IMR-90 (cell line): ENCODE measurements at regions not wholly inside any gene's neighbourhood (a gene's known extent, or its start where the extent isn't known, plus 50 kb on each side); places are given as distances from the start of the nearest gene placed in this dataset.

ENCODE experiments used
- ATAC-seq: fragments of 200-7000 bp; cut with Tn5 transposase; 2 replicates; pipeline ENCODE4 v1.9.1; 2020; ENCODE audit warnings: low read depth, mild to moderate bottlenecking, moderate library complexity
- BruUV-seq: library from RNA; stranded (reverse); fragments of 400-500 nt; replicated peaks from 2 replicates; lab custom pipeline; 2021; lab: Mats Ljungman, UMichigan
- CTCF ChIA-PET: fragments of 300-600 bp; formaldehyde crosslinking; extraction: SDS; loops from one replicate; lab custom pipeline; 2021; ENCODE audit warnings: antibody characterized with exemption; lab: Yijun Ruan, JAX
- POLR2A ChIA-PET: fragments of 300-600 bp; sonication (Branson Sonifier 250); formaldehyde crosslinking; loops from one replicate; lab custom pipeline; 2022; ENCODE audit warnings: antibody characterized with exemption; ENCODE audit not compliant: unreplicated experiment; lab: Charles Lee
- DNase-seq: peaks from one replicate; pipeline ENCODE4 v3.0.0; 2013
- H2AFZ ChIP-seq: replicated peaks from 2 replicates; pipeline ENCODE3; 2013; ENCODE audit warnings: low read length, mild to moderate bottlenecking; ENCODE audit not compliant: poor library complexity
- H2AK5ac ChIP-seq: 2 replicates; pipeline ENCODE4 v1.6.1; 2013; ENCODE audit warnings: low read depth, low read length, inconsistent platforms
- H2AK9ac ChIP-seq: replicated peaks from 2 replicates; pipeline ENCODE3; 2013; ENCODE audit warnings: mild to moderate bottlenecking, low read depth, low read length, moderate library complexity; ENCODE audit not compliant: poor library complexity
- H2BK120ac ChIP-seq: 2 replicates; pipeline ENCODE4 v1.6.1; 2013; ENCODE audit warnings: low read depth, low read length, inconsistent platforms
- H2BK15ac ChIP-seq: 3 replicates; pipeline ENCODE4 v1.6.1; 2013; ENCODE audit warnings: low read depth, low read length, inconsistent platforms
- H2BK20ac ChIP-seq: 2 replicates; pipeline ENCODE4 v1.6.1; 2013; ENCODE audit warnings: low read depth, mild to moderate bottlenecking, inconsistent platforms, low read length, moderate library complexity
- H2BK5ac ChIP-seq: 2 replicates; pipeline ENCODE4 v1.6.1; 2013; ENCODE audit warnings: mild to moderate bottlenecking, low read depth, low read length, inconsistent platforms; ENCODE audit not compliant: poor library complexity, severe bottlenecking
- H3K14ac ChIP-seq: replicated peaks from 2 replicates; pipeline ENCODE4 v1.6.1; 2013; ENCODE audit warnings: low read depth, low read length, inconsistent platforms
- H3K18ac ChIP-seq: 2 replicates; pipeline ENCODE4 v1.6.1; 2013; ENCODE audit warnings: low read depth, low read length, control low read depth
- H3K23ac ChIP-seq: 2 replicates; pipeline ENCODE4 v1.6.1; 2013; ENCODE audit warnings: low read depth, low read length, inconsistent platforms
- H3K27ac ChIP-seq: 2 replicates; pipeline ENCODE4 v1.5.1; 2013; ENCODE audit warnings: mild to moderate bottlenecking, control low read depth, low read length; ENCODE audit not compliant: insufficient read depth
- H3K27me3 ChIP-seq: 2 replicates; pipeline ENCODE4 v1.6.1; 2013; ENCODE audit warnings: low read length; ENCODE audit not compliant: control insufficient read depth, insufficient read depth
- H3K36me3 ChIP-seq: 2 replicates; pipeline ENCODE4 v1.6.1; 2013; ENCODE audit warnings: low read length, mixed read lengths; ENCODE audit not compliant: control insufficient read depth, insufficient read depth
- H3K4ac ChIP-seq: 2 replicates; pipeline ENCODE4 v1.6.1; 2013; ENCODE audit warnings: low read depth, low read length, inconsistent platforms
- H3K4me1 ChIP-seq: 2 replicates; pipeline ENCODE4 v1.6.1; 2013; ENCODE audit warnings: low read length, mixed read lengths; ENCODE audit not compliant: control insufficient read depth, insufficient read depth
- H3K4me2 ChIP-seq: 2 replicates; pipeline ENCODE4 v1.6.1; 2013; ENCODE audit warnings: low read depth, mild to moderate bottlenecking, control low read depth, low read length, moderate library complexity
- H3K4me3 ChIP-seq: 2 replicates; pipeline ENCODE4 v1.5.1; 2013; ENCODE audit warnings: low read depth, mild to moderate bottlenecking, control low read depth, low read length, moderate library complexity; ENCODE audit not compliant: insufficient read depth
- H3K56ac ChIP-seq: 2 replicates; pipeline ENCODE4 v1.6.1; 2013; ENCODE audit warnings: low read length, inconsistent platforms; ENCODE audit not compliant: insufficient read depth; ENCODE audit errors: extremely low read depth
- H3K79me1 ChIP-seq, 2 experiments: 2 replicates each; pipeline ENCODE4 v1.6.1; 2013; ENCODE audit warnings: low read length in 2 of 2, inconsistent platforms in 1 of 2, low read depth in 1 of 2
- H3K9ac ChIP-seq: 2 replicates; pipeline ENCODE4 v1.6.1; 2013; ENCODE audit warnings: low read depth, low read length, control low read depth
- H3K9me1 ChIP-seq: 2 replicates; pipeline ENCODE4 v1.6.1; 2013; ENCODE audit warnings: low read length, inconsistent platforms; ENCODE audit not compliant: insufficient read depth
- H3K9me3 ChIP-seq: 2 replicates; pipeline ENCODE4 v1.6.1; 2013; ENCODE audit warnings: low read length; ENCODE audit not compliant: control insufficient read depth, insufficient read depth
- H4K20me1 ChIP-seq: 2 replicates; pipeline ENCODE4 v1.6.1; 2013; ENCODE audit warnings: low read length, inconsistent platforms; ENCODE audit not compliant: insufficient read depth
- H4K5ac ChIP-seq: 2 replicates; pipeline ENCODE4 v1.6.1; 2013; ENCODE audit warnings: mild to moderate bottlenecking, low read depth, low read length, control low read depth
- H4K8ac ChIP-seq, 2 experiments: 2 replicates each; pipeline ENCODE4 v1.6.1; 2013; ENCODE audit warnings: low read depth in 2 of 2, low read length in 2 of 2, control low read depth in 1 of 2, inconsistent platforms in 1 of 2
- H4K91ac ChIP-seq: 2 replicates; pipeline ENCODE4 v1.6.1; 2013; ENCODE audit warnings: low read depth, low read length, inconsistent platforms; ENCODE audit not compliant: insufficient read depth
- CEBPB ChIP-seq: IDR thresholded peaks from 2 replicates; pipeline ENCODE4 v1.6.1; 2012; ENCODE audit warnings: low read depth, low read length, improper control_type of control experiment
- MAFK ChIP-seq: IDR thresholded peaks from 2 replicates; pipeline ENCODE4 v1.6.1; 2012; ENCODE audit warnings: low read depth, low read length, improper control_type of control experiment
- POLR2A ChIP-seq: IDR thresholded peaks from 2 replicates; pipeline ENCODE4 v1.6.1; 2012; ENCODE audit warnings: mild to moderate bottlenecking, low read depth, low read length
- RAD21 ChIP-seq: IDR thresholded peaks from 2 replicates; pipeline ENCODE4 v1.6.1; 2012; ENCODE audit warnings: low read length, improper control_type of control experiment
- RCOR1 ChIP-seq: IDR thresholded peaks from 2 replicates; pipeline ENCODE4 v1.6.1; 2012; ENCODE audit warnings: mild to moderate bottlenecking, low read length, improper control_type of control experiment; ENCODE audit not compliant: insufficient replicate concordance
- WGBS, 2 experiments: methylation state at CpG; one replicate each; pipeline versions ENCODE4 v1.1.5 to v1.1.7; 2013; ENCODE audit warnings: missing lambda C conversion rate in 2 of 2; ENCODE audit not compliant: insufficient read length in 1 of 2; ENCODE audit errors: extremely low coverage in 2 of 2; 5-methylcytosine and 5-hydroxymethylcytosine counted together
- dilution Hi-C: fragments of 300-500 bp; cut with HindIII; formaldehyde crosslinking; loops from one replicate; pipeline ENCODE4 v1.14.3; 2018; ENCODE audit warnings: low sequenced_read_pairs; ENCODE audit not compliant: unreplicated experiment
- in situ Hi-C: fragments of 300-500 bp; cut with MboI; formaldehyde crosslinking; loops from 3 replicates; pipeline ENCODE4 v1.14.3; 2019; ENCODE audit warnings: low sequenced_read_pairs, inconsistent platforms, mixed read lengths
- intact Hi-C: fragments of 100-400 bp; cut with micrococcal nuclease; formaldehyde crosslinking; loops from 2 replicates; pipeline ENCODE4 v1.10.0; 2022
- TF ChIP-seq, protein P1 (sequence below): fragments of 150-350 bp; IDR thresholded peaks from 2 replicates; pipeline ENCODE4 v1.6.1; 2017; ENCODE audit warnings: mild to moderate bottlenecking, antibody characterized with exemption, low read length, low read depth
- TF ChIP-seq, protein P2 (sequence below): fragments of 150-350 bp; IDR thresholded peaks from 2 replicates; pipeline ENCODE4 v1.6.1; 2016; ENCODE audit warnings: low read depth, mild to moderate bottlenecking, low read length, moderate library complexity, borderline replicate concordance

DNA sequence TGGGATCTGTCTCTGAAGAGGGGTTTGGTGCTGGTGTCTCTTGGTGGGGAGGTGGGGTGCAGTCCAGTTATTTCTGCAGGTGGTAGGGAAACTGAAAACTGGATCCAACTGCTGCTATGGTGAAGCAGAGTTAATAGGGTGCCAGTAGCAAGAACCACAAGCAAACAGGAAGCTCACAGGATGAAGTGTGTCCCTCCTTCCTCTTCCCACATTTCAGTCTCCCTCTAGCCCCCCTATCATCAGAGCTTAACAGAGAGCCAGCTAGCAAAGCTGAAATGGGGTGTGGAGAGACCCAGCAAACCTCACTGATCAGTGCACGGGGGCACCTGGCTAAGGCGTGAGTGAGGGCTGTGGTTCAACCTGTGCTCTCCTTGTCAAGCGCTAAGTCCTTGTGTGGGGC is 69.1 kb upstream of the C12orf71 start:
- DNase-seq = no peak
- H3K4me2 ChIP-seq = no peak overlapping the region
- no peak overlapping the region for H3K56ac ChIP-seq
- no peak for ATAC-seq
- CTCF ChIA-PET = no interaction called here
- TF ChIP-seq CEBPB (no peak), MAFK (no peak), RAD21 (no peak), POLR2A (no peak), RCOR1 (no peak)
- TF ChIP-seq, protein P1, sequence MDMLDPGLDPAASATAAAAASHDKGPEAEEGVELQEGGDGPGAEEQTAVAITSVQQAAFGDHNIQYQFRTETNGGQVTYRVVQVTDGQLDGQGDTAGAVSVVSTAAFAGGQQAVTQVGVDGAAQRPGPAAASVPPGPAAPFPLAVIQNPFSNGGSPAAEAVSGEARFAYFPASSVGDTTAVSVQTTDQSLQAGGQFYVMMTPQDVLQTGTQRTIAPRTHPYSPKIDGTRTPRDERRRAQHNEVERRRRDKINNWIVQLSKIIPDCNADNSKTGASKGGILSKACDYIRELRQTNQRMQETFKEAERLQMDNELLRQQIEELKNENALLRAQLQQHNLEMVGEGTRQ = no peak
- TF ChIP-seq, protein P2, sequence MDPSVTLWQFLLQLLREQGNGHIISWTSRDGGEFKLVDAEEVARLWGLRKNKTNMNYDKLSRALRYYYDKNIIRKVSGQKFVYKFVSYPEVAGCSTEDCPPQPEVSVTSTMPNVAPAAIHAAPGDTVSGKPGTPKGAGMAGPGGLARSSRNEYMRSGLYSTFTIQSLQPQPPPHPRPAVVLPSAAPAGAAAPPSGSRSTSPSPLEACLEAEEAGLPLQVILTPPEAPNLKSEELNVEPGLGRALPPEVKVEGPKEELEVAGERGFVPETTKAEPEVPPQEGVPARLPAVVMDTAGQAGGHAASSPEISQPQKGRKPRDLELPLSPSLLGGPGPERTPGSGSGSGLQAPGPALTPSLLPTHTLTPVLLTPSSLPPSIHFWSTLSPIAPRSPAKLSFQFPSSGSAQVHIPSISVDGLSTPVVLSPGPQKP = no peak
- no peak overlapping the region for H2BK120ac ChIP-seq
- no peak overlapping the region for H2AK9ac ChIP-seq
- H3K14ac ChIP-seq = no peak overlapping the region
- no peak overlapping the region for H2BK15ac ChIP-seq
- H2BK5ac ChIP-seq = no peak overlapping the region
- H3K4me3 ChIP-seq = no peak overlapping the region
- intact Hi-C loops = no loop called here
- no peaks in the 10 kb centered on the region for H3K36me3 ChIP-seq
- no peak overlapping the region for H4K5ac ChIP-seq
- H3K9me1 ChIP-seq = no peaks in the 10 kb centered on the region
- H3K79me1 ChIP-seq = no peaks in the 10 kb centered on the region
- dilution Hi-C loops = no loop called here
- H3K23ac ChIP-seq = no peak overlapping the region
- H4K20me1 ChIP-seq = no peaks in the 10 kb centered on the region
- H3K27me3 ChIP-seq = no peaks in the 10 kb centered on the region
- H2BK20ac ChIP-seq = no peak overlapping the region
- POLR2A ChIA-PET = no interaction called here
- no TSS peak for BruUV-seq
- WGBS, 2 experiments = no CpG with 5 or more reads among the region's 3 CpGs
- H2AFZ ChIP-seq = no peak overlapping the region
- no peak overlapping the region for H3K18ac ChIP-seq
- H3K9me3 ChIP-seq = no peaks in the 10 kb centered on the region
- H4K8ac ChIP-seq = no peak overlapping the region
- H3K27ac ChIP-seq = no peak overlapping the region
- no peak overlapping the region for H3K9ac ChIP-seq
- no peak overlapping the region for H3K4ac ChIP-seq
- in situ Hi-C loops = no loop called here
- no peak overlapping the region for H4K91ac ChIP-seq
- no peak overlapping the region for H2AK5ac ChIP-seq
- H3K4me1 ChIP-seq = no peaks in the 10 kb centered on the region
